ENCODE measurements at regions not wholly inside any gene's neighbourhood (a gene's known extent, or its start where the extent isn't known, plus 50 kb on each side); places are given as distances from the start of the nearest gene placed in this dataset.

- TF ChIP-seq EZH2 (IDR thresholded peaks at IDR 0.05; ENCODE audit: low read depth, unreplicated experiment): no peak
Observed at GRCh38 chr10:111986079-111986478, 197.5 kb downstream of the GPAM start (continued).

DNA sequence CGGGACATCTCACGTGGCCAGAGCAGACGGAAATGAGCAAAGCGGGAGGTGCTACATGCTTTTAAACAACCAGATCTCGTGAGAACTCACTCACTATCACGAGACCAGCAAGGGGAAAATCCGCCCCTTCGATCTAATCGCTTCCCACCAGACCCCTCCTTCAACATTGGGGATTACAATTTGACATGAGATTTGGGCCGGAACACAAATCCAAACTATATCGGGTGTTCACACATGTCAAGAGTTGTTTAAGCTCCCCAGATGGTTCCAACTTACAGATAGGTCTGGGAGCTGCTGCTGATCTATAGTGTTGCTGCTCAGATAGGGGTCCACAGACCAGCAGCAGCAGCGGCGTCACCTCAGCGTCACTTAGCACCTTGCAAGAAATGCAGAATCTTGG is 194.9 kb downstream of the GPAM start:
- no peaks in the 10 kb centered on the region; the same call in 1 of the 3 replicates for H3K4me1 Mint-ChIP-seq
- H3K36me3 Mint-ChIP-seq (ENCODE audit: low read depth): no peaks in the 10 kb centered on the region; the same call in 2 of the 3 replicates

DNA sequence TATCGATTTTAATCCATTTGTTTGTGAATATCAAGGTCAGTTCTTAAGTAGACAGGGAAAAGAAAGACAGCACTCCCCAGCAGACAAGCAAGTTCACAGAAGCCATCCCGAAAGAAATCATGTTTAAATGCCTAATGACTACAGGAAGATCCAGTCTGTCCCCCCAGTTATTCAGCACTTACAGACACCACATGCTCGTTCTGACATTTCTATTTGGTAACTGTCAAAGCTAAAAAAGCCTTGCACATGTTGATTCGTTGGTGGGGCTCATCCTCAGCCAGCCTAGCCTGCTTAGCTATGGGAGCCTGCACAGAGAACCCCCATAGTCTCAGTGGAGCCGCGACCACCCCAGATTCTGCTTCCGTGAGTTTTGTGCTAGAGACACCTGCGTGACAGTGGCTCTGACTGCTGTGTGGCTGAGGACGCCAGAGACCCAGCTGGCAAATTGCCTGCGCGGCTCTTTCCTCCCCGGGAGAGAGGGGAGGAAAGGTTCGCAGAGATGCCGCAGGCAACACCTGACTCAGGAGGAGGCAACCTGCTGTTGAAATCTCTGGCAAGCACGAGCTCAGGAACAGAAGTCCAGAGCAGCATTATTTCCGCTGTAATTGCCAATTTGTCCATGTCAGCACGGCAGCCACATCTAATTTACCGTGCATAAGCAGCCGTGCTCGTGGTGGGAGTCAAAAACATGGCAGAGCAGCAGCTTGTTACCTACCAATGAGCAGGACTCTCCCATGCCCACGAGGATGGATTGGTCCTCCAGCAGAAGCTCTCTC is 194.2 kb downstream of the GPAM start:
- Mint-ChIP-seq H3K9me3 (no peaks in the 10 kb centered on the region), H3K4me1 (no peaks in the 10 kb centered on the region; the same call in 1 of the 3 replicates), H3K27ac (no peak overlapping the region), H3K36me3 (ENCODE audit: low read depth) (no peaks in the 10 kb centered on the region; the same call in 2 of the 3 replicates), H3K27me3 (ENCODE audit: insufficient read depth, low read depth, poor library complexity) (no peaks in the 10 kb centered on the region), H3K4me3 (no peak overlapping the region)
- no peaks in the 10 kb centered on the region for H3K79me2 ChIP-seq (replicated peaks; ENCODE audit: insufficient read depth)
- H3K4me2 ChIP-seq: no peak overlapping the region
- no peaks in the 10 kb centered on the region for H3K27me3 ChIP-seq (ENCODE audit: insufficient read depth)
- TF ChIP-seq JUNB (IDR thresholded peaks at IDR 0.05; ENCODE audit: unreplicated experiment): no peak
- no peaks in the 10 kb centered on the region for H4K20me1 ChIP-seq (replicated peaks; ENCODE audit: insufficient read depth)
- no peak for DNase-seq (ENCODE audit: low spot score)
- H3K4me1 ChIP-seq (ENCODE audit: insufficient read depth): no peaks in the 10 kb centered on the region
- no peak overlapping the region for H3K27ac ChIP-seq (ENCODE audit: low read depth)
- no peak overlapping the region for H2AFZ ChIP-seq
- no peak overlapping the region for H3K4me3 ChIP-seq
- H3K36me3 ChIP-seq (ENCODE audit: insufficient read depth): no peaks in the 10 kb centered on the region
- H3F3A ChIP-seq (replicated peaks; ENCODE audit: low read depth): no peaks in the 10 kb centered on the region
- H3K9me2 ChIP-seq (ENCODE audit: insufficient read depth): 0 out of 2 replicates have a peak, but pooled peaks cover 12% of the 10 kb centered on the region
- ATAC-seq: no peak

More for the DNA sequence above, 194.9 kb downstream of the GPAM start:
- H4K20me1 ChIP-seq (replicated peaks; ENCODE audit: insufficient read depth): no peaks in the 10 kb centered on the region
- no peak overlapping the region for H3K27ac ChIP-seq (ENCODE audit: low read depth)
- H3K9me2 ChIP-seq (ENCODE audit: insufficient read depth): 0 out of 2 replicates have a peak, but pooled peaks cover 12% of the 10 kb centered on the region
- no peak for ATAC-seq
- no peak overlapping the region for H3K4me3 ChIP-seq
- H3K36me3 ChIP-seq (ENCODE audit: insufficient read depth): no peaks in the 10 kb centered on the region
- DNase-seq (ENCODE audit: low spot score): no peak
- no peaks in the 10 kb centered on the region for H3K27me3 ChIP-seq (ENCODE audit: insufficient read depth)
- no peaks in the 10 kb centered on the region for H3K79me2 ChIP-seq (replicated peaks; ENCODE audit: insufficient read depth)
- H3K4me3 Mint-ChIP-seq: no peak overlapping the region
- no peaks in the 10 kb centered on the region for H3K9me3 Mint-ChIP-seq
- no peaks in the 10 kb centered on the region for H3K27me3 Mint-ChIP-seq (ENCODE audit: insufficient read depth, low read depth, poor library complexity)
- no peak overlapping the region for H3K27ac Mint-ChIP-seq
- no peaks in the 10 kb centered on the region for H3F3A ChIP-seq (replicated peaks; ENCODE audit: low read depth)
- H3K4me2 ChIP-seq: no peak overlapping the region
- H3K4me1 ChIP-seq (ENCODE audit: insufficient read depth): no peaks in the 10 kb centered on the region
- H2AFZ ChIP-seq: peak overlapping the region; percentile 47; the same call in 1 of the 2 replicates
- TF ChIP-seq EZH2 (IDR thresholded peaks at IDR 0.05; ENCODE audit: low read depth, unreplicated experiment) (no peak), EZH2phosphoT487 (IDR thresholded peaks at IDR 0.05; ENCODE audit: unreplicated experiment) (no peak), ETS1 (IDR thresholded peaks at IDR 0.05) (no peak)

- no peaks in the 10 kb centered on the region; the same call in 2 of the 3 replicates for H3K4me1 Mint-ChIP-seq
- DNase-seq (ENCODE audit: low spot score): peak; percentile 51
- H3K4me3 Mint-ChIP-seq: no peak overlapping the region
- no peaks in the 10 kb centered on the region for H3K27me3 Mint-ChIP-seq (ENCODE audit: insufficient read depth, low read depth, poor library complexity)
- Histone ChIP-seq H3K36me3 (ENCODE audit: insufficient read depth) (no peaks in the 10 kb centered on the region), H3K27ac (ENCODE audit: low read depth) (no peak overlapping the region), H3F3A (replicated peaks; ENCODE audit: low read depth) (no peaks in the 10 kb centered on the region), H3K27me3 (ENCODE audit: insufficient read depth) (no peaks in the 10 kb centered on the region), H3K79me2 (replicated peaks; ENCODE audit: insufficient read depth) (no peaks in the 10 kb centered on the region), H3K4me1 (ENCODE audit: insufficient read depth) (no peaks in the 10 kb centered on the region), H3K4me2 (no peak overlapping the region), H3K9me2 (ENCODE audit: insufficient read depth) (0 out of 2 replicates have a peak, but pooled peaks cover 9% of the 10 kb centered on the region), H2AFZ (no peak overlapping the region), H3K4me3 (no peak overlapping the region), H4K20me1 (replicated peaks; ENCODE audit: insufficient read depth) (no peaks in the 10 kb centered on the region)
- no peaks in the 10 kb centered on the region; the same call in 2 of the 3 replicates for H3K9me3 Mint-ChIP-seq
- H3K27ac Mint-ChIP-seq: no peak overlapping the region
- ATAC-seq: peak; percentile 71
- TF ChIP-seq, protein P1, sequence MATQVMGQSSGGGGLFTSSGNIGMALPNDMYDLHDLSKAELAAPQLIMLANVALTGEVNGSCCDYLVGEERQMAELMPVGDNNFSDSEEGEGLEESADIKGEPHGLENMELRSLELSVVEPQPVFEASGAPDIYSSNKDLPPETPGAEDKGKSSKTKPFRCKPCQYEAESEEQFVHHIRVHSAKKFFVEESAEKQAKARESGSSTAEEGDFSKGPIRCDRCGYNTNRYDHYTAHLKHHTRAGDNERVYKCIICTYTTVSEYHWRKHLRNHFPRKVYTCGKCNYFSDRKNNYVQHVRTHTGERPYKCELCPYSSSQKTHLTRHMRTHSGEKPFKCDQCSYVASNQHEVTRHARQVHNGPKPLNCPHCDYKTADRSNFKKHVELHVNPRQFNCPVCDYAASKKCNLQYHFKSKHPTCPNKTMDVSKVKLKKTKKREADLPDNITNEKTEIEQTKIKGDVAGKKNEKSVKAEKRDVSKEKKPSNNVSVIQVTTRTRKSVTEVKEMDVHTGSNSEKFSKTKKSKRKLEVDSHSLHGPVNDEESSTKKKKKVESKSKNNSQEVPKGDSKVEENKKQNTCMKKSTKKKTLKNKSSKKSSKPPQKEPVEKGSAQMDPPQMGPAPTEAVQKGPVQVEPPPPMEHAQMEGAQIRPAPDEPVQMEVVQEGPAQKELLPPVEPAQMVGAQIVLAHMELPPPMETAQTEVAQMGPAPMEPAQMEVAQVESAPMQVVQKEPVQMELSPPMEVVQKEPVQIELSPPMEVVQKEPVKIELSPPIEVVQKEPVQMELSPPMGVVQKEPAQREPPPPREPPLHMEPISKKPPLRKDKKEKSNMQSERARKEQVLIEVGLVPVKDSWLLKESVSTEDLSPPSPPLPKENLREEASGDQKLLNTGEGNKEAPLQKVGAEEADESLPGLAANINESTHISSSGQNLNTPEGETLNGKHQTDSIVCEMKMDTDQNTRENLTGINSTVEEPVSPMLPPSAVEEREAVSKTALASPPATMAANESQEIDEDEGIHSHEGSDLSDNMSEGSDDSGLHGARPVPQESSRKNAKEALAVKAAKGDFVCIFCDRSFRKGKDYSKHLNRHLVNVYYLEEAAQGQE (IDR thresholded peaks at IDR 0.05; ENCODE audit: unreplicated experiment): no peak
- TF ChIP-seq, protein P2, sequence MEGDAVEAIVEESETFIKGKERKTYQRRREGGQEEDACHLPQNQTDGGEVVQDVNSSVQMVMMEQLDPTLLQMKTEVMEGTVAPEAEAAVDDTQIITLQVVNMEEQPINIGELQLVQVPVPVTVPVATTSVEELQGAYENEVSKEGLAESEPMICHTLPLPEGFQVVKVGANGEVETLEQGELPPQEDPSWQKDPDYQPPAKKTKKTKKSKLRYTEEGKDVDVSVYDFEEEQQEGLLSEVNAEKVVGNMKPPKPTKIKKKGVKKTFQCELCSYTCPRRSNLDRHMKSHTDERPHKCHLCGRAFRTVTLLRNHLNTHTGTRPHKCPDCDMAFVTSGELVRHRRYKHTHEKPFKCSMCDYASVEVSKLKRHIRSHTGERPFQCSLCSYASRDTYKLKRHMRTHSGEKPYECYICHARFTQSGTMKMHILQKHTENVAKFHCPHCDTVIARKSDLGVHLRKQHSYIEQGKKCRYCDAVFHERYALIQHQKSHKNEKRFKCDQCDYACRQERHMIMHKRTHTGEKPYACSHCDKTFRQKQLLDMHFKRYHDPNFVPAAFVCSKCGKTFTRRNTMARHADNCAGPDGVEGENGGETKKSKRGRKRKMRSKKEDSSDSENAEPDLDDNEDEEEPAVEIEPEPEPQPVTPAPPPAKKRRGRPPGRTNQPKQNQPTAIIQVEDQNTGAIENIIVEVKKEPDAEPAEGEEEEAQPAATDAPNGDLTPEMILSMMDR (conservative IDR thresholded peaks at IDR 0.05; ENCODE audit: low read depth in 2 of 2): peak; percentile 57 to 64
- H3K36me3 Mint-ChIP-seq (ENCODE audit: low read depth): no peaks in the 10 kb centered on the region; the same call in 2 of the 3 replicates
Observed at GRCh38 chr10:111990734-111991133, 192.8 kb downstream of the GPAM start.
